Caco-2 (cell line): ENCODE measurements at regions not wholly inside any gene's neighbourhood (a gene's known extent, or its start where the extent isn't known, plus 50 kb on each side); places are given as distances from the start of the nearest gene placed in this dataset.

Experiments used
- BruUV-seq: library from RNA; stranded (reverse); fragments of 400-500 nt; replicated peaks from 2 replicates; lab custom pipeline; 2021; lab: Mats Ljungman, UMichigan
- CTCF ChIA-PET: fragments of 300-600 bp; sonication (Branson Sonifier 250); formaldehyde crosslinking; loops from one replicate; lab custom pipeline; 2022; ENCODE audit warnings: antibody characterized with exemption; lab: Charles Lee
- POLR2A ChIA-PET: fragments of 300-600 bp; sonication (Branson Sonifier 250); formaldehyde crosslinking; loops from one replicate; lab custom pipeline; 2022; ENCODE audit warnings: antibody characterized with exemption; lab: Charles Lee
- DNase-seq, 2 experiments: peaks; one replicate each; pipeline versions ENCODE4 v3.0.0 to v3.0.0-alpha.2; 2020 to 2022
- H3K27me3 ChIP-seq: replicated peaks from 2 replicates; pipeline ENCODE4 v1.6.0; 2011; ENCODE audit warnings: low read length; ENCODE audit not compliant: control insufficient read depth, insufficient read depth
- H3K36me3 ChIP-seq: 2 replicates; pipeline ENCODE4 v1.5.1; 2011; ENCODE audit warnings: low read length; ENCODE audit not compliant: control insufficient read depth, insufficient read depth
- H3K4me1 ChIP-seq: fragments of 250-450 bp; sonication (Bioruptor Pico); 2 replicates; pipeline ENCODE4 v1.5.1; 2020; ENCODE audit warnings: mild to moderate bottlenecking
- H3K4me3 ChIP-seq: 2 replicates; pipeline ENCODE4 v1.5.1; 2011; ENCODE audit warnings: low read depth, mild to moderate bottlenecking, control low read depth, low read length
- H3K9me3 ChIP-seq: fragments of 250-450 bp; sonication (Bioruptor Pico); 2 replicates; pipeline ENCODE4 v1.5.1; 2020; ENCODE audit warnings: mild to moderate bottlenecking, moderate library complexity
- H3K27ac Mint-ChIP-seq: one replicate; pipeline ENCODE4 v1.8.0; 2022; ENCODE audit warnings: mixed read lengths; ENCODE audit not compliant: unreplicated experiment
- H3K27me3 Mint-ChIP-seq: one replicate; pipeline ENCODE4 v1.8.0; 2022; ENCODE audit warnings: mixed read lengths; ENCODE audit not compliant: insufficient read depth, unreplicated experiment
- H3K36me3 Mint-ChIP-seq: one replicate; pipeline ENCODE4 v1.8.0; 2022; ENCODE audit warnings: mild to moderate bottlenecking, mixed read lengths; ENCODE audit not compliant: insufficient read depth, unreplicated experiment
- H3K4me1 Mint-ChIP-seq: one replicate; pipeline ENCODE4 v1.8.0; 2022; ENCODE audit warnings: low read depth, mixed read lengths; ENCODE audit not compliant: unreplicated experiment
- H3K4me3 Mint-ChIP-seq: one replicate; pipeline ENCODE4 v1.8.0; 2022; ENCODE audit warnings: mild to moderate bottlenecking, moderate library complexity, mixed read lengths; ENCODE audit not compliant: unreplicated experiment
- H3K9me3 Mint-ChIP-seq: one replicate; pipeline ENCODE4 v1.8.0; 2022; ENCODE audit warnings: mixed read lengths; ENCODE audit not compliant: unreplicated experiment
- intact Hi-C: fragments of 100-400 bp; cut with micrococcal nuclease; formaldehyde crosslinking; loops from one replicate; pipeline ENCODE4 v1.10.0; 2022; ENCODE audit not compliant: unreplicated experiment
- TF ChIP-seq, protein P1 (sequence below), 2 experiments: fragments of 200-600 bp in 1 of 2; IDR thresholded peaks; 1 replicate in 1 of 2; 2 replicates in 1 of 2; pipeline versions ENCODE4 v1.5.1 to v1.8.0; 2011 to 2022; ENCODE audit warnings: antibody characterized with exemption in 1 of 2, control low read depth in 1 of 2, inconsistent platforms in 1 of 2, low read depth in 1 of 2, low read length in 1 of 2, mild to moderate bottlenecking in 1 of 2, moderate library complexity in 1 of 2; ENCODE audit not compliant: insufficient read depth in 1 of 2, severe bottlenecking in 1 of 2, unreplicated experiment in 1 of 2

DNA sequence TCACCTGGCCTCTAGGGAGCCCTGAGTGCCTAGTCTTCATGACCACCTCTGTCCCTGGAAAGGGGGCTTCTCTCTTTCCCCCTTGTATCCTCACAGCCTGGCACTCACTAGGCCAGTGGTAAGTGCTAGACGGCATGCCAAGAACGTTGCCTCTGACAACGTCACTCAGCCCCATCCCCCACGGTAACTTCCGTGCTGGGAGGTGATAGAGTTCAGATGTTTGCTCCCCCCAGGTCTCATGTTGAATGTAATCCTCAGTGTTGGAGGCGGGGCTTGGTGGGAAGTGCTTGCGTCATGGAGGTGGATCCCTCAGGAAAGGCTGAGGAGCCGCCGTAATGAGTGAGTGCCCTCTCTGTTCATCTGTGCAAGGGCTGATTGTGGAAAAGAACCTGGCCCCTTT lies 343.3 kb upstream of the MKI67 start:
- DNase-seq: no peak

DNA sequence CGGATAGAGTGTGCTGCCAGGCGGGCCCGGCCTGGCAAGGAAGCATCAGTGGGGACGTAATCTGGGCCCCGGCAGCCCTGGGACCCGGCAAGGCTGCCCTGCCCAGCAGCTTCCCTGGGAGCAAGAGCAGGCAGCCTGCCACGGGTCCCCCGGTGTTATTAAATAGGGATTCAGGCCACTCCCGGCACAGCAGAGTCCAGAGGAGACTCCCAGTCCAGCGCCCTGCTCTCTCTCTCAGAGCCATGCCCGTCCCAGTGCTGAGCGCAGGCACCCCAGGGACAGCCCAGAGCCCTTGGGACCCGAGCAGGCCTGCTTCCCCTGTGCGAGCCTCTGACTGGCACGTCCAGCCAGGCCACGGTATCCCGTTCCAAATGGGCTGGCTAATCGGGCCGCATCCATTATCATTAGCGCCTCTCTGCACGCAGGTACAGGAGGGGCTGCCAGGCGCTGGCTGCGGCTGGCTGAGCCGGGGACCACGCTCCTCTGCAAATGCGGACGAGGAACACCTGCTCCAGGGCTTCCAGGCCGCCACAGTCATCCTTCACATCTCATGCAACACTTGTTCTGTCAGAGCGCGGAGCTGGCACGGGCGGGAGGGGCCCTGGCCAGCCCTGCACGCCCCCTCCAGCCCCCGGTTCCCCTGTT lies 344.2 kb upstream of the MKI67 start:
- H3K27me3 Mint-ChIP-seq: peaks cover 6% of the 10 kb centered on the region
- no peak for DNase-seq
- no peak overlapping the region for H3K4me3 Mint-ChIP-seq
- TF ChIP-seq, protein P1, sequence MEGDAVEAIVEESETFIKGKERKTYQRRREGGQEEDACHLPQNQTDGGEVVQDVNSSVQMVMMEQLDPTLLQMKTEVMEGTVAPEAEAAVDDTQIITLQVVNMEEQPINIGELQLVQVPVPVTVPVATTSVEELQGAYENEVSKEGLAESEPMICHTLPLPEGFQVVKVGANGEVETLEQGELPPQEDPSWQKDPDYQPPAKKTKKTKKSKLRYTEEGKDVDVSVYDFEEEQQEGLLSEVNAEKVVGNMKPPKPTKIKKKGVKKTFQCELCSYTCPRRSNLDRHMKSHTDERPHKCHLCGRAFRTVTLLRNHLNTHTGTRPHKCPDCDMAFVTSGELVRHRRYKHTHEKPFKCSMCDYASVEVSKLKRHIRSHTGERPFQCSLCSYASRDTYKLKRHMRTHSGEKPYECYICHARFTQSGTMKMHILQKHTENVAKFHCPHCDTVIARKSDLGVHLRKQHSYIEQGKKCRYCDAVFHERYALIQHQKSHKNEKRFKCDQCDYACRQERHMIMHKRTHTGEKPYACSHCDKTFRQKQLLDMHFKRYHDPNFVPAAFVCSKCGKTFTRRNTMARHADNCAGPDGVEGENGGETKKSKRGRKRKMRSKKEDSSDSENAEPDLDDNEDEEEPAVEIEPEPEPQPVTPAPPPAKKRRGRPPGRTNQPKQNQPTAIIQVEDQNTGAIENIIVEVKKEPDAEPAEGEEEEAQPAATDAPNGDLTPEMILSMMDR (IDR thresholded peaks at IDR 0.05; ENCODE audit: insufficient read depth in 1 of 2, low read depth in 1 of 2, low read length in 1 of 2, severe bottlenecking in 1 of 2, unreplicated experiment in 1 of 2): no peak
- Histone ChIP-seq H3K9me3 (no peaks in the 10 kb centered on the region), H3K27me3 (no peaks in the 10 kb centered on the region), H3K36me3 (no peaks in the 10 kb centered on the region), H3K4me1 (no peaks in the 10 kb centered on the region), H3K4me3 (no peak overlapping the region)
- H3K4me1 Mint-ChIP-seq: no peaks in the 10 kb centered on the region
- intact Hi-C loops: no loop called here
- ChIA-PET CTCF (no interaction called here), POLR2A (no interaction called here)
- BruUV-seq: no TSS peak
- no peaks in the 10 kb centered on the region for H3K9me3 Mint-ChIP-seq
- no peaks in the 10 kb centered on the region for H3K36me3 Mint-ChIP-seq
- no peak overlapping the region for H3K27ac Mint-ChIP-seq

More for the DNA sequence above, 343.3 kb upstream of the MKI67 start:
- Histone ChIP-seq H3K4me1 (no peaks in the 10 kb centered on the region), H3K4me3 (no peak overlapping the region), H3K36me3 (no peaks in the 10 kb centered on the region), H3K27me3 (no peaks in the 10 kb centered on the region), H3K9me3 (no peaks in the 10 kb centered on the region)
- Mint-ChIP-seq H3K4me3 (no peak overlapping the region), H3K36me3 (no peaks in the 10 kb centered on the region), H3K27me3 (peaks cover 7% of the 10 kb centered on the region), H3K27ac (no peak overlapping the region), H3K9me3 (no peaks in the 10 kb centered on the region), H3K4me1 (no peaks in the 10 kb centered on the region)
- BruUV-seq: no TSS peak
- CTCF ChIA-PET: no interaction called here
- TF ChIP-seq, protein P1 (IDR thresholded peaks at IDR 0.05; ENCODE audit: insufficient read depth in 1 of 2, low read depth in 1 of 2, low read length in 1 of 2, severe bottlenecking in 1 of 2, unreplicated experiment in 1 of 2): no peak
- intact Hi-C loops: no loop called here
- POLR2A ChIA-PET: no interaction called here

DNA sequence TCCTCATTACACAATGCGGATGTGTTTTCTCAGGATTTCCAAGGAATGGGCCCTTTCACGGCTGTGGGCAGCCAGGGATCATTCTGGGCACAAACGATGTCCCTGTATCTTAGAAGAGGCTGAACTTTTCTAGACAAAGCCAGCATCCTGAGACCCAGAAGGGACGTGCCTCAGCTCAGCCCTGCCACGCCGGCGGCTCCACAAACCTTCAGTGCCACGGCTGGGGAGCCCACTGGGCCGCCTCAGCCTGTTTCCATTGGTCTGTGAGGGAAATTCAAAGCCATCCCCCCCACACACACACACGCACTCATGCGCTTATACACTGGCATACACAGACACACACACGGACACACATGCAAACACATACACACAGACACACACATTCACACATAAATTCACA lies 344.9 kb upstream of the MKI67 start:
- no TSS peak for BruUV-seq
- no peak for DNase-seq
- Histone ChIP-seq H3K9me3 (no peaks in the 10 kb centered on the region), H3K36me3 (no peaks in the 10 kb centered on the region), H3K27me3 (no peaks in the 10 kb centered on the region), H3K4me1 (no peaks in the 10 kb centered on the region), H3K4me3 (no peak overlapping the region)
- Mint-ChIP-seq H3K36me3 (no peaks in the 10 kb centered on the region), H3K9me3 (no peaks in the 10 kb centered on the region), H3K4me3 (no peak overlapping the region), H3K4me1 (no peaks in the 10 kb centered on the region), H3K27me3 (peaks cover 2% of the 10 kb centered on the region), H3K27ac (no peak overlapping the region)
- ChIA-PET POLR2A (no interaction called here), CTCF (no interaction called here)
- TF ChIP-seq, protein P1 (IDR thresholded peaks at IDR 0.05; ENCODE audit: insufficient read depth in 1 of 2, low read depth in 1 of 2, low read length in 1 of 2, severe bottlenecking in 1 of 2, unreplicated experiment in 1 of 2): no peak
- intact Hi-C loops: no loop called here
